GM12878 (cell line): ENCODE measurements at regions not wholly inside any gene's neighbourhood (a gene's known extent, or its start where the extent isn't known, plus 50 kb on each side); places are given as distances from the start of the nearest gene placed in this dataset.

ENCODE experiments used
- ATAC-seq: fragments of 200-7000 bp; cut with Tn5 transposase; 3 replicates; pipeline ENCODE4 v1.9.1; 2020; ENCODE audit warnings: mild to moderate bottlenecking, moderate library complexity
- BruUV-seq: library from RNA; stranded (reverse); fragments of 400-500 nt; replicated peaks from 2 replicates; lab custom pipeline; 2021; lab: Mats Ljungman, UMichigan
- CTCF ChIA-PET: fragments of 300-600 bp; sonication (Branson Sonifier 250); formaldehyde crosslinking; extraction: SDS; loops from one replicate; lab custom pipeline; 2021; ENCODE audit warnings: inconsistent platforms; lab: Yijun Ruan, JAX
- POLR2A ChIA-PET: fragments of 350-600 bp; formaldehyde crosslinking; extraction: SDS; loops from one replicate; lab custom pipeline; 2021; ENCODE audit warnings: inconsistent platforms; lab: Charles Lee
- RAD21 ChIA-PET: fragments of 300-600 bp; sonication (Branson Sonifier 250); formaldehyde crosslinking; loops from one replicate; lab custom pipeline; 2023; ENCODE audit warnings: antibody characterized with exemption; ENCODE audit not compliant: unreplicated experiment; lab: Charles Lee
- SMC1A ChIA-PET: fragments of 300-600 bp; sonication (Branson Sonifier 250); formaldehyde crosslinking; loops from one replicate; lab custom pipeline; 2023; ENCODE audit not compliant: unreplicated experiment, uncharacterized antibody; lab: Charles Lee
- DNase-seq: peaks from one replicate; pipeline ENCODE4 v3.0.0-alpha.2; 2011; ENCODE audit warnings: low read depth, low spot score
- FAIRE-seq: peaks from 3 replicates; lab custom pipeline; 2011; peaks lifted over from hg19 to GRCh38; lab: Jason Lieb, UNC
- H2AFZ ChIP-seq: 2 replicates; pipeline ENCODE4 v1.6.0; 2011; ENCODE audit warnings: low read depth, low read length, control low read depth; ENCODE audit not compliant: control insufficient read depth
- H3K27ac ChIP-seq: 2 replicates; pipeline ENCODE4 v1.5.1; 2011; ENCODE audit warnings: control low read depth; ENCODE audit not compliant: control insufficient read depth, insufficient read depth
- H3K27me3 ChIP-seq, 2 experiments: replicated peaks in 1 of 2; 2 replicates each; pipeline versions ENCODE4 v1.6.0 to v1.6.1; 2011; ENCODE audit warnings: low read length in 1 of 2; ENCODE audit not compliant: control insufficient read depth in 2 of 2, insufficient read depth in 2 of 2
- H3K36me3 ChIP-seq, 2 experiments: 2 replicates each; pipeline ENCODE4 v1.5.1; 2011; ENCODE audit warnings: low read length in 1 of 2; ENCODE audit not compliant: control insufficient read depth in 2 of 2, insufficient read depth in 2 of 2
- H3K4me1 ChIP-seq: 2 replicates; pipeline ENCODE4 v1.6.1; 2011; ENCODE audit warnings: mild to moderate bottlenecking, low read length, moderate library complexity, mixed read lengths; ENCODE audit not compliant: control insufficient read depth, insufficient read depth
- H3K4me2 ChIP-seq: 2 replicates; pipeline ENCODE4 v1.6.0; 2011; ENCODE audit warnings: control low read depth; ENCODE audit not compliant: control insufficient read depth, insufficient read depth
- H3K4me3 ChIP-seq: fragments of 200-600 bp; sonication (generic); 2 replicates; pipeline ENCODE4 v1.5.1; 2016
- H3K79me2 ChIP-seq: 2 replicates; pipeline ENCODE4 v1.6.0; 2011; ENCODE audit warnings: low read length; ENCODE audit not compliant: control insufficient read depth, insufficient read depth
- H3K9ac ChIP-seq: 2 replicates; pipeline ENCODE4 v1.8.0; 2011; ENCODE audit warnings: low read length, control low read depth, mixed read lengths; ENCODE audit not compliant: control insufficient read depth, insufficient read depth
- H3K9me3 ChIP-seq: replicated peaks from 3 replicates; pipeline ENCODE4 v1.5.1; 2011; ENCODE audit warnings: mild to moderate bottlenecking, low read length; ENCODE audit not compliant: control insufficient read depth, insufficient read depth
- H4K20me1 ChIP-seq: 2 replicates; pipeline ENCODE4 v1.6.0; 2011; ENCODE audit not compliant: control insufficient read depth, insufficient read depth
- ASH2L ChIP-seq: fragments of 300-600, 200-600 bp; sonication (generic); IDR thresholded peaks from 2 replicates; pipeline ENCODE4 v1.6.1; 2017; ENCODE audit warnings: low read depth, mild to moderate bottlenecking, borderline replicate concordance
- BACH1 ChIP-seq: fragments of 450-650 bp; IDR thresholded peaks from 2 replicates; pipeline ENCODE4 v1.6.1; 2017; ENCODE audit warnings: mild to moderate bottlenecking, borderline replicate concordance
- BHLHE40 ChIP-seq, 2 experiments: fragments of 450-650 bp in 1 of 2; IDR thresholded peaks; 2 replicates each; pipeline ENCODE4 v1.6.1; 2011 to 2017; ENCODE audit warnings: low read depth in 2 of 2, borderline replicate concordance in 1 of 2, improper control_type of control experiment in 1 of 2, low read length in 1 of 2, mild to moderate bottlenecking in 1 of 2
- ETV6 ChIP-seq, 2 experiments: fragments of 450-650 bp in 1 of 2; IDR thresholded peaks in 1 of 2; conservative IDR thresholded peaks in 1 of 2; 2 replicates each; pipeline ENCODE4 v1.6.1; 2014; ENCODE audit warnings: antibody characterized with exemption in 1 of 2, borderline replicate concordance in 1 of 2, low read depth in 1 of 2, mild to moderate bottlenecking in 1 of 2, moderate library complexity in 1 of 2
- GABPA ChIP-seq: IDR thresholded peaks from 2 replicates; pipeline ENCODE4 v1.6.1; 2014; ENCODE audit warnings: antibody characterized with exemption, low read depth, mild to moderate bottlenecking, inconsistent platforms
- GATAD2B ChIP-seq: fragments of 450-650 bp; conservative IDR thresholded peaks from 2 replicates; pipeline ENCODE4 v1.6.1; 2017; ENCODE audit warnings: low read depth, mild to moderate bottlenecking, moderate library complexity
- IKZF2 ChIP-seq, 2 experiments: fragments of 450-650 bp; IDR thresholded peaks; 2 replicates each; pipeline ENCODE4 v1.6.1; 2017; ENCODE audit warnings: mild to moderate bottlenecking in 2 of 2, moderate library complexity in 2 of 2
- MTA3 ChIP-seq: IDR thresholded peaks from 2 replicates; pipeline ENCODE4 v1.6.1; 2012; ENCODE audit warnings: low read length, inconsistent platforms, borderline replicate concordance
- NFYA ChIP-seq: IDR thresholded peaks from 2 replicates; pipeline ENCODE4 v1.6.1; 2011; ENCODE audit warnings: low read depth, mild to moderate bottlenecking, low read length, improper control_type of control experiment, borderline replicate concordance
- NR2C1 ChIP-seq: fragments of 450-650 bp; IDR thresholded peaks from 2 replicates; pipeline ENCODE4 v1.6.1; 2017; ENCODE audit warnings: antibody characterized with exemption, mild to moderate bottlenecking, moderate library complexity
- RCOR1 ChIP-seq: conservative IDR thresholded peaks from 2 replicates; pipeline ENCODE4 v1.6.1; 2012; ENCODE audit warnings: low read depth, low read length, improper control_type of control experiment
- SMARCA5 ChIP-seq: fragments of 450-650 bp; IDR thresholded peaks from 2 replicates; pipeline ENCODE4 v1.6.1; 2017; ENCODE audit warnings: mild to moderate bottlenecking
- SPI1 ChIP-seq: IDR thresholded peaks from 2 replicates; pipeline ENCODE4 v1.6.1; 2011; ENCODE audit warnings: low read depth, mild to moderate bottlenecking, low read length, moderate library complexity, borderline replicate concordance; ENCODE audit not compliant: insufficient read depth
- WGBS: methylation state at CpG from one replicate; pipeline ENCODE4 v1.1.6; 2016; ENCODE audit warnings: low lambda C conversion rate; ENCODE audit not compliant: insufficient replicate concordance, insufficient coverage; ENCODE audit errors: missing lambda C conversion rate; 5-methylcytosine and 5-hydroxymethylcytosine counted together
- in situ Hi-C: fragments of 300-500 bp; cut with MboI; formaldehyde crosslinking; loops from 9 replicates; pipeline ENCODE4 v1.14.3; 2018; ENCODE audit warnings: mixed read lengths
- intact Hi-C: fragments of 100-400 bp; cut with micrococcal nuclease; formaldehyde crosslinking; loops from one replicate; pipeline ENCODE4 v1.14.2; 2022; ENCODE audit not compliant: unreplicated experiment
- TF ChIP-seq, protein P1 (sequence below): IDR thresholded peaks from 2 replicates; pipeline ENCODE4 v1.6.1; 2012; ENCODE audit warnings: improper control_type of control experiment, low read depth, low read length; ENCODE audit not compliant: insufficient replicate concordance
- TF ChIP-seq, protein P2 (sequence below): IDR thresholded peaks from 2 replicates; pipeline ENCODE4 v1.6.1; 2011; ENCODE audit warnings: borderline replicate concordance, low read depth, mild to moderate bottlenecking, moderate library complexity, mixed read lengths, low read length; ENCODE audit not compliant: insufficient read depth; ENCODE audit errors: extremely low read length

DNA sequence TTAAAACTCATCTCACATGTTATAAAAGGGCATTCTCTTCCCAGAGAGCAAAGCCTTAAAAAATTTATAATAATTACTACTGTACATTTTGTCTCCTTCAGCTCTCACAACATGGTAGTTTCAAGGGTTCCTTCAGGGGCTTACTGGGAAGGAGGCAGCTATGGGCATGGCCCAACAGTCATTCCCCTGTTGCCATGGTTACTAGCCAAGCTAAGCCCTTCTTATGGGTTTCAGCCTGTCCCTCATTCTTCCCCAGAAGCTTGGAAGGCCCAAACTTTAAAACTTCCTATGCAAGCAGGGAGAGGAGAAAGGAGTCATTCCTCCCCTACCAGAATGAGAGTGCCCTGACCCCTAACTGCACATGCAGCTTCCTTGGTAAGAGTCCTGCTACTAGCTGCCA, 82.2 kb upstream of the CNTLN start (continued):
- TF ChIP-seq, protein P1, sequence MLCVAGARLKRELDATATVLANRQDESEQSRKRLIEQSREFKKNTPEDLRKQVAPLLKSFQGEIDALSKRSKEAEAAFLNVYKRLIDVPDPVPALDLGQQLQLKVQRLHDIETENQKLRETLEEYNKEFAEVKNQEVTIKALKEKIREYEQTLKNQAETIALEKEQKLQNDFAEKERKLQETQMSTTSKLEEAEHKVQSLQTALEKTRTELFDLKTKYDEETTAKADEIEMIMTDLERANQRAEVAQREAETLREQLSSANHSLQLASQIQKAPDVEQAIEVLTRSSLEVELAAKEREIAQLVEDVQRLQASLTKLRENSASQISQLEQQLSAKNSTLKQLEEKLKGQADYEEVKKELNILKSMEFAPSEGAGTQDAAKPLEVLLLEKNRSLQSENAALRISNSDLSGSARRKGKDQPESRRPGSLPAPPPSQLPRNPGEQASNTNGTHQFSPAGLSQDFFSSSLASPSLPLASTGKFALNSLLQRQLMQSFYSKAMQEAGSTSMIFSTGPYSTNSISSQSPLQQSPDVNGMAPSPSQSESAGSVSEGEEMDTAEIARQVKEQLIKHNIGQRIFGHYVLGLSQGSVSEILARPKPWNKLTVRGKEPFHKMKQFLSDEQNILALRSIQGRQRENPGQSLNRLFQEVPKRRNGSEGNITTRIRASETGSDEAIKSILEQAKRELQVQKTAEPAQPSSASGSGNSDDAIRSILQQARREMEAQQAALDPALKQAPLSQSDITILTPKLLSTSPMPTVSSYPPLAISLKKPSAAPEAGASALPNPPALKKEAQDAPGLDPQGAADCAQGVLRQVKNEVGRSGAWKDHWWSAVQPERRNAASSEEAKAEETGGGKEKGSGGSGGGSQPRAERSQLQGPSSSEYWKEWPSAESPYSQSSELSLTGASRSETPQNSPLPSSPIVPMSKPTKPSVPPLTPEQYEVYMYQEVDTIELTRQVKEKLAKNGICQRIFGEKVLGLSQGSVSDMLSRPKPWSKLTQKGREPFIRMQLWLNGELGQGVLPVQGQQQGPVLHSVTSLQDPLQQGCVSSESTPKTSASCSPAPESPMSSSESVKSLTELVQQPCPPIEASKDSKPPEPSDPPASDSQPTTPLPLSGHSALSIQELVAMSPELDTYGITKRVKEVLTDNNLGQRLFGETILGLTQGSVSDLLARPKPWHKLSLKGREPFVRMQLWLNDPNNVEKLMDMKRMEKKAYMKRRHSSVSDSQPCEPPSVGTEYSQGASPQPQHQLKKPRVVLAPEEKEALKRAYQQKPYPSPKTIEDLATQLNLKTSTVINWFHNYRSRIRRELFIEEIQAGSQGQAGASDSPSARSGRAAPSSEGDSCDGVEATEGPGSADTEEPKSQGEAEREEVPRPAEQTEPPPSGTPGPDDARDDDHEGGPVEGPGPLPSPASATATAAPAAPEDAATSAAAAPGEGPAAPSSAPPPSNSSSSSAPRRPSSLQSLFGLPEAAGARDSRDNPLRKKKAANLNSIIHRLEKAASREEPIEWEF, result no peak
- TF ChIP-seq, protein P2, sequence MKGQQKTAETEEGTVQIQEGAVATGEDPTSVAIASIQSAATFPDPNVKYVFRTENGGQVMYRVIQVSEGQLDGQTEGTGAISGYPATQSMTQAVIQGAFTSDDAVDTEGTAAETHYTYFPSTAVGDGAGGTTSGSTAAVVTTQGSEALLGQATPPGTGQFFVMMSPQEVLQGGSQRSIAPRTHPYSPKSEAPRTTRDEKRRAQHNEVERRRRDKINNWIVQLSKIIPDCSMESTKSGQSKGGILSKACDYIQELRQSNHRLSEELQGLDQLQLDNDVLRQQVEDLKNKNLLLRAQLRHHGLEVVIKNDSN, result no peak
- TF ChIP-seq BHLHE40 (IDR thresholded peaks at IDR 0.05; ENCODE audit: borderline replicate concordance in 1 of 2, low read depth in 2 of 2, low read length in 1 of 2), result no peak
- no peak for TF ChIP-seq SMARCA5
- no peak for TF ChIP-seq BACH1
- no peak for TF ChIP-seq GATAD2B

DNA sequence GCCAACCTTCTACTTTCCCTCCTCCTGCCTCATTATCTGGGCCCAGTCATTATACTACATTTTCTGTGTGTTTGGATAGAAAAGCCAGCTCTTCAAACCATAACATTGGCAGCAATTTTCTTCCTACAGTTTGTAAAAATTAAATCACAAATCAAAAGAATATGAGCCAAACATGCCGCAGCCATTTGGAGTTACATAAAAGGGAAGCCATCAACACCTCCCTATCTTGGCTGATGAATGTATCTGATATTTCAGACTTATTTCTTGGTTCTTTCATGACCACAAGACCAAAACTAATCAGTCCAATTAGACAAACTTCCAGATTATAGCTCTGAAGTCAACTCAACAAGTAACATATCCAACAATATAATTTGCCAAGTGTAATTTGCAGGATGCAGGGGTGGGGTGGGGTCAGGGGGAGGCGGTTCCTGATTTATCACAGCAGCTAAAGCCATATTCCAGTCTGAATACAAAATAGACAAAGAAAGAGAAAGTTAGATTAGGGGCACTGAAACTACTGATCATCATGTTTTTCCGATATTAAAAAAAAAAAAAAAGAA, 89.4 kb upstream of the CNTLN start:
- no peaks in the 10 kb centered on the region for H4K20me1 ChIP-seq
- ChIA-PET SMC1A (interaction anchor here (0.7 to 1.2 kb wide), 2 partner anchors 9 to 745 kb away, joined by 3 read pairs; no protein-coding TSS in a partner anchor), CTCF (no interaction called here), RAD21 (no interaction called here), POLR2A (no interaction called here)
- 46% methylated on average over 2 of the region's 3 CpGs for whole genome bisulfite sequencing
- H3K79me2 ChIP-seq, result no peaks in the 10 kb centered on the region
- H3K9ac ChIP-seq, result no peak overlapping the region
- no peak for DNase-seq
- TF ChIP-seq NR2C1 (no peak), RCOR1 (no peak), ASH2L (no peak), ETV6 (conservative IDR thresholded peaks at IDR 0.05 in 1 of 2, IDR thresholded peaks at IDR 0.05 in 1 of 2; ENCODE audit: borderline replicate concordance in 1 of 2, low read depth in 1 of 2) (no peak), SPI1 (no peak), BACH1 (no peak), MTA3 (no peak), GABPA (no peak), IKZF2 (IDR thresholded peaks at IDR 0.05) (no peak), NFYA (no peak)
- no peak overlapping the region for H3K27ac ChIP-seq
- no peaks in the 10 kb centered on the region for H3K36me3 ChIP-seq
- no peak for ATAC-seq
- no peaks in the 10 kb centered on the region for H3K9me3 ChIP-seq
- no peak overlapping the region for H2AFZ ChIP-seq
- no peaks in the 10 kb centered on the region for H3K27me3 ChIP-seq
- no peak overlapping the region for H3K4me2 ChIP-seq
- H3K4me3 ChIP-seq, result no peak overlapping the region
- FAIRE-seq, result no peak
- H3K4me1 ChIP-seq, result no peaks in the 10 kb centered on the region
- BruUV-seq, result no TSS peak
- in situ Hi-C loops, result no loop called here
- intact Hi-C loops, result no loop called here
